Right lobe of liver (tissue), 6 donors: ENCODE measurements at regions not wholly inside any gene's neighbourhood (a gene's known extent, or its start where the extent isn't known, plus 50 kb on each side); places are given as distances from the start of the nearest gene placed in this dataset.

ENCODE experiments used
- ATAC-seq, 4 donors: fragments of 200-7000 bp; cut with Tn5 transposase; one replicate each; pipeline ENCODE4 v1.9.1; 2020; ENCODE audit warnings: mild to moderate bottlenecking in 4 of 4, moderate library complexity in 4 of 4
- DNase-seq, 3 donors: peaks; one replicate each; pipeline ENCODE4 v3.0.0-alpha.2; 2020
- H3K27ac ChIP-seq, 3 donors: fragments of 200-600 bp; one replicate each; pipeline ENCODE4 v1.8.0; 2022
- H3K27me3 ChIP-seq, 2 donors: fragments of 200-600 bp; one replicate each; pipeline ENCODE4 v1.8.0; 2022
- H3K36me3 ChIP-seq, 4 donors: fragments of 200-600 bp; sonication (generic) in 1 of 4; one replicate each; pipeline versions ENCODE4 v1.5.1 to v1.8.0; 2017 to 2022; ENCODE audit warnings: control low read depth in 1 of 4
- H3K4me1 ChIP-seq, 4 donors: fragments of 200-600 bp; sonication (generic) in 1 of 4; one replicate each; pipeline versions ENCODE4 v1.5.1 to v1.8.0; 2017 to 2022; ENCODE audit warnings: control low read depth in 1 of 4
- H3K4me3 ChIP-seq, 3 donors: fragments of 200-600 bp; one replicate each; pipeline ENCODE4 v1.8.0; 2022
- H3K9me3 ChIP-seq, 4 donors: fragments of 200-600 bp; sonication (generic) in 1 of 4; one replicate each; pipeline versions ENCODE4 v1.5.1 to v1.8.0; 2017 to 2022; ENCODE audit warnings: control low read depth in 1 of 4
- CTCF ChIP-seq, 4 donors: fragments of 200-600 bp in 3 of 4; fragments of 450-650 bp in 1 of 4; IDR thresholded peaks; one replicate each; pipeline versions ENCODE4 v1.5.1 to v1.8.0; 2016 to 2022; ENCODE audit warnings: antibody characterized with exemption in 4 of 4, mild to moderate bottlenecking in 2 of 4
- POLR2A ChIP-seq: fragments of 450-650 bp; IDR thresholded peaks from one replicate; pipeline ENCODE4 v1.6.1; 2017; ENCODE audit warnings: antibody characterized with exemption, mild to moderate bottlenecking
- WGBS: methylation state at CpG from one replicate; pipeline ENCODE4 v1.1.6; 2018; ENCODE audit warnings: low coverage, low lambda C conversion rate; ENCODE audit not compliant: insufficient coverage; ENCODE audit errors: missing lambda C conversion rate; 5-methylcytosine and 5-hydroxymethylcytosine counted together
- intact Hi-C, 2 donors: fragments of 100-400 bp; cut with DNase I; formaldehyde crosslinking; loops; one replicate each; pipeline versions ENCODE4 v1.11.2 to v1.14.1; 2022
- donor health status: DM: no; HTN: yes; CAD: no.
- donor health status: DM: no; HTN: no; CAD: no.
- donor health status: DM: no; HTN: no; CAD: no.
- donor health status: DM: no; HTN: yes; CAD: no.
- donor health status: DM: no; HTN: yes; CAD: no.

DNA sequence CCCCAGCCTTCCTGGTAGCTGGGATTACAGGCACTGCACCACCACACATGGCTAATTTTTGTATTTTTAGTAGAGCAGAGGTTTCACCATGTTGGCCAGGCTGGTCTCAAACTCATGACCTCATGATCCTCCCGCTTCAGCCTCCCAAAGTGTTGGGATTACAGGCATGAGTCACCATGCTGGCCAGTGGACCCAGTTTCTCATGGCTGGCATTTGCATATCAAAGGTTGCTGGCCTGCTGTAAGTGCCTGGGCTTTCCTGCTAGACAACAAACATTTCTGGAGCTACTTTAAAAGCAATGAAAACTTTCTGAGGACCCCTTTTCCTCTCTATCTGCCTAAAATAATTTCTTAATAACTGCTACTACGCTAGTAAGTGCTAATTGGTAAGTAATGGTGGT, 228.2 kb downstream of the PCDH10 start:
- Histone ChIP-seq H3K27ac (no peak overlapping the region), H3K4me1 (peaks cover 0 to 3% (median 0%) of the 10 kb centered on the region in 4 donors), H3K9me3 (no peaks in the 10 kb centered on the region), H3K36me3 (no peaks in the 10 kb centered on the region), H3K4me3 (no peak overlapping the region), H3K27me3 (no peaks in the 10 kb centered on the region)
- intact Hi-C loops = no loop called here
- WGBS = 60% methylated on average over 2 of the region's 2 CpGs
- DNase-seq (no peak), ATAC-seq (no peak)
- no peak for TF ChIP-seq POLR2A
- TF ChIP-seq CTCF (IDR thresholded peaks at IDR 0.05) = no peak

DNA sequence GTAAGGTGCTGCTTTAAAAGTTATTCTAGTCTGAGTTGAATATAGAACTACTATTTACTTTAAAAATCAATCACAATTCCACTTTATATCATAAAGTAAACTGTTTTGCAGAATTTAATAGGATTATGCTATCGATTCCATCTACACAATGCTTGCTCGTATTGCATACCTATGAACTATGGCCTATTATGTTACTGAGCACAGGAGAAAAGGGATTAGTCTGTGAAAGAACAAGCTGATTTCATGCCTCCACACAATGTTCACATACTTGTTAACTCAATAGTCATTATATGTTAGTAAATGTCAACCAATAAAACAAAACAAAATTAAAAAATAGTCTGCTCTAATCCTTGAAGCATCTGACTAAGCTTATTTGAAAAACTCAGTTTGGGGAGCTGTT, 223.6 kb downstream of the PCDH10 start:
- H3K27me3 ChIP-seq = no peaks in the 10 kb centered on the region
- H3K4me3 ChIP-seq = no peak overlapping the region
- DNase-seq (no peak), ATAC-seq (no peak)
- WGBS = 58% methylated on average over 2 of the region's 2 CpGs
- no peaks in the 10 kb centered on the region for H3K4me1 ChIP-seq
- H3K36me3 ChIP-seq = no peaks in the 10 kb centered on the region
- no peak overlapping the region for H3K27ac ChIP-seq
- intact Hi-C loops = no loop called here
- TF ChIP-seq POLR2A = no peak
- TF ChIP-seq CTCF (IDR thresholded peaks at IDR 0.05) = no peak
- H3K9me3 ChIP-seq = no peaks in the 10 kb centered on the region

DNA sequence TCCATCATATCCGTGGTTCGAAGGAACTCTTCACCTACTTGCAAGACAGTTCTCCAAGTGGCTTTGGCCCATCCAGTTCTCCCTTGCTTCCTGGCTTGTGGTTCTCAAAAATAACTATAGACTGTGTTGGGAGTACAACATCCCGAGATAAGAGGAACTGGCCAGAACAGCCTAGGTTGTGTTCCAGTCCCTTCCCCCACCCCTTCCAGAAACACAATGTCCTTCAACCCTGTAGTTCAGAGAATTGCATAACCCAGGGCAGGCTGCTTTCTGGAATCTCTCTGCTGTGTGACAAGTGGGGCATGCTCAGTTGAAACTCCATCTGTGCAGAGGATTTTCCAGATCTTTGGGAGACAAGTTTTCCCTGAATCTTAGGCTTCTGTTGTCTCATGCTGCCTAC, 206.5 kb downstream of the PCDH10 start:
- Histone ChIP-seq H3K4me1 (no peaks in the 10 kb centered on the region), H3K27ac (no peak overlapping the region), H3K36me3 (no peaks in the 10 kb centered on the region), H3K4me3 (no peak overlapping the region), H3K9me3 (no peaks in the 10 kb centered on the region), H3K27me3 (no peaks in the 10 kb centered on the region)
- ATAC-seq = peak in 3 of 4 donors; percentile 24 to 60 (median 37)
- TF ChIP-seq CTCF (IDR thresholded peaks at IDR 0.05) (no peak), POLR2A (no peak)
- no peak for DNase-seq
- WGBS = 45% methylated on average over 3 of the region's 3 CpGs
- intact Hi-C loops = no loop called here

- 43% methylated on average over 1 of the region's 1 CpG for WGBS
Observed at GRCh38 chr4:133347409-133347808, 198.3 kb downstream of the PCDH10 start.

More at GRCh38 chr4:133347409-133347808, 198.3 kb downstream of the PCDH10 start:
- no peak for TF ChIP-seq POLR2A
- TF ChIP-seq CTCF (IDR thresholded peaks at IDR 0.05) = no peak
- Histone ChIP-seq H3K27ac (no peak overlapping the region), H3K4me1 (no peaks in the 10 kb centered on the region), H3K4me3 (no peak overlapping the region), H3K27me3 (no peaks in the 10 kb centered on the region), H3K9me3 (no peaks in the 10 kb centered on the region), H3K36me3 (no peaks in the 10 kb centered on the region)
- intact Hi-C loops = no loop called here
- DNase-seq (no peak), ATAC-seq (no peak)
